ENCODE measurements at regions not wholly inside any gene's neighbourhood (a gene's known extent, or its start where the extent isn't known, plus 50 kb on each side); places are given as distances from the start of the nearest gene placed in this dataset.

DNA sequence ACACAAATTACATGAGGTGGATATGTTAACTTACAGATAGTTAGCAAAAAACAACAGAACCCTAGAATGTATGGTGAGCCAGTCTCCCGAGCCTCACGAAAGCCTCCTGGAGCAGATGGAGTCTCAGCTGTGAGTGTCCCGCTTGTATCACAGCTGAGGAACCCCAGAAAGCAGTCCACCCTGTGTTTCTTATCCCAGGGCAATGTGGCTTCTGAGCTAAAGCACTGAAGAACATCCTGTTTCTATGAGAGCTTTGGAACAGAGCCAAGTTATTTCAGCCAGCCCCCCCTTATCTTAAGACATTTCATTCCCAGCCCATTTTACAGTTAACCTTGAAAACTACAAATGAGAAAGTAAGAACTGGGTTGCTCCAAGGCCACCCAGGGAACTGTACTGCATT lies 1220.9 kb upstream of the CDH6 start:
- H3K36me3 ChIP-seq (replicated peaks; ENCODE audit: low read depth, low read length), result no peaks in the 10 kb centered on the region
- TF ChIP-seq, protein P1, sequence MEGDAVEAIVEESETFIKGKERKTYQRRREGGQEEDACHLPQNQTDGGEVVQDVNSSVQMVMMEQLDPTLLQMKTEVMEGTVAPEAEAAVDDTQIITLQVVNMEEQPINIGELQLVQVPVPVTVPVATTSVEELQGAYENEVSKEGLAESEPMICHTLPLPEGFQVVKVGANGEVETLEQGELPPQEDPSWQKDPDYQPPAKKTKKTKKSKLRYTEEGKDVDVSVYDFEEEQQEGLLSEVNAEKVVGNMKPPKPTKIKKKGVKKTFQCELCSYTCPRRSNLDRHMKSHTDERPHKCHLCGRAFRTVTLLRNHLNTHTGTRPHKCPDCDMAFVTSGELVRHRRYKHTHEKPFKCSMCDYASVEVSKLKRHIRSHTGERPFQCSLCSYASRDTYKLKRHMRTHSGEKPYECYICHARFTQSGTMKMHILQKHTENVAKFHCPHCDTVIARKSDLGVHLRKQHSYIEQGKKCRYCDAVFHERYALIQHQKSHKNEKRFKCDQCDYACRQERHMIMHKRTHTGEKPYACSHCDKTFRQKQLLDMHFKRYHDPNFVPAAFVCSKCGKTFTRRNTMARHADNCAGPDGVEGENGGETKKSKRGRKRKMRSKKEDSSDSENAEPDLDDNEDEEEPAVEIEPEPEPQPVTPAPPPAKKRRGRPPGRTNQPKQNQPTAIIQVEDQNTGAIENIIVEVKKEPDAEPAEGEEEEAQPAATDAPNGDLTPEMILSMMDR (IDR thresholded peaks at IDR 0.05; ENCODE audit: low read depth, low read length), result no peak
- TF ChIP-seq EZH2phosphoT487 (IDR thresholded peaks at IDR 0.05; ENCODE audit: low read depth), result no peak
- no peaks in the 10 kb centered on the region for H3K79me2 ChIP-seq (ENCODE audit: low read length)
- H3K9ac ChIP-seq (ENCODE audit: low read length), result no peak overlapping the region
- H3K9me3 ChIP-seq (ENCODE audit: insufficient read depth, low read length), result no peaks in the 10 kb centered on the region
- no peaks in the 10 kb centered on the region for H3K4me1 ChIP-seq (ENCODE audit: low read length)
- no peaks in the 10 kb centered on the region for H4K20me1 ChIP-seq (ENCODE audit: insufficient read depth, low read length)
- H2AFZ ChIP-seq (ENCODE audit: low read depth, low read length), result no peak overlapping the region
- no peaks in the 10 kb centered on the region for H3K27me3 ChIP-seq (ENCODE audit: low read depth, low read length)
- no peak overlapping the region for H3K27ac ChIP-seq (ENCODE audit: low read length)
- H3K4me2 ChIP-seq (ENCODE audit: low read length), result no peak overlapping the region
- H3K4me3 ChIP-seq (ENCODE audit: low read length), result no peak overlapping the region

- Histone ChIP-seq H4K20me1 (ENCODE audit: insufficient read depth, low read length) (no peaks in the 10 kb centered on the region), H2AFZ (ENCODE audit: low read depth, low read length) (no peak overlapping the region), H3K27me3 (ENCODE audit: low read depth, low read length) (no peaks in the 10 kb centered on the region), H3K4me2 (ENCODE audit: low read length) (no peak overlapping the region), H3K4me3 (ENCODE audit: low read length) (no peak overlapping the region), H3K9ac (ENCODE audit: low read length) (no peak overlapping the region), H3K79me2 (ENCODE audit: low read length) (no peaks in the 10 kb centered on the region), H3K4me1 (ENCODE audit: low read length) (no peaks in the 10 kb centered on the region), H3K27ac (ENCODE audit: low read length) (no peak overlapping the region), H3K36me3 (replicated peaks; ENCODE audit: low read depth, low read length) (no peaks in the 10 kb centered on the region), H3K9me3 (ENCODE audit: insufficient read depth, low read length) (no peaks in the 10 kb centered on the region)
- TF ChIP-seq, protein P1 (IDR thresholded peaks at IDR 0.05; ENCODE audit: low read depth, low read length), result no peak
- no peak for TF ChIP-seq EZH2phosphoT487 (IDR thresholded peaks at IDR 0.05; ENCODE audit: low read depth)
These were observed 1229.5 kb upstream of the CDH6 start for GRCh38 chr5:29963956-29964355.

GRCh38 chr5:29960323-29960722 lies 1233.2 kb upstream of the CDH6 start:
- Histone ChIP-seq H3K4me2 (ENCODE audit: low read length) (no peak overlapping the region), H3K4me1 (ENCODE audit: low read length) (peaks cover 6% of the 10 kb centered on the region; the same call in 1 of the 2 replicates), H2AFZ (ENCODE audit: low read depth, low read length) (no peak overlapping the region), H3K27me3 (ENCODE audit: low read depth, low read length) (no peaks in the 10 kb centered on the region), H3K79me2 (ENCODE audit: low read length) (no peaks in the 10 kb centered on the region), H3K36me3 (replicated peaks; ENCODE audit: low read depth, low read length) (no peaks in the 10 kb centered on the region), H3K4me3 (ENCODE audit: low read length) (no peak overlapping the region), H3K27ac (ENCODE audit: low read length) (no peak overlapping the region), H4K20me1 (ENCODE audit: insufficient read depth, low read length) (no peaks in the 10 kb centered on the region), H3K9ac (ENCODE audit: low read length) (no peak overlapping the region), H3K9me3 (ENCODE audit: insufficient read depth, low read length) (no peaks in the 10 kb centered on the region)
- TF ChIP-seq, protein P1 (IDR thresholded peaks at IDR 0.05; ENCODE audit: low read depth, low read length), result no peak
- TF ChIP-seq EZH2phosphoT487 (IDR thresholded peaks at IDR 0.05; ENCODE audit: low read depth), result no peak

- Histone ChIP-seq H3K4me2 (ENCODE audit: low read length) (no peak overlapping the region), H4K20me1 (ENCODE audit: insufficient read depth, low read length) (no peaks in the 10 kb centered on the region), H2AFZ (ENCODE audit: low read depth, low read length) (no peak overlapping the region), H3K9ac (ENCODE audit: low read length) (no peak overlapping the region), H3K36me3 (replicated peaks; ENCODE audit: low read depth, low read length) (no peaks in the 10 kb centered on the region), H3K9me3 (ENCODE audit: insufficient read depth, low read length) (no peaks in the 10 kb centered on the region), H3K27ac (ENCODE audit: low read length) (no peak overlapping the region), H3K27me3 (ENCODE audit: low read depth, low read length) (no peaks in the 10 kb centered on the region), H3K4me3 (ENCODE audit: low read length) (no peak overlapping the region), H3K4me1 (ENCODE audit: low read length) (no peaks in the 10 kb centered on the region), H3K79me2 (ENCODE audit: low read length) (no peaks in the 10 kb centered on the region)
- TF ChIP-seq, protein P1 (IDR thresholded peaks at IDR 0.05; ENCODE audit: low read depth, low read length), result no peak
- TF ChIP-seq EZH2phosphoT487 (IDR thresholded peaks at IDR 0.05; ENCODE audit: low read depth), result no peak
These were observed 1242.9 kb upstream of the CDH6 start for GRCh38 chr5:29950416-29951145.

Data from OCI-LY3 (cell line).